Spleen (tissue), 11 donors: ENCODE measurements at regions not wholly inside any gene's neighbourhood (a gene's known extent, or its start where the extent isn't known, plus 50 kb on each side); places are given as distances from the start of the nearest gene placed in this dataset.

ENCODE experiments used
- DNase-seq: peaks from one replicate; pipeline ENCODE4 v3.0.0-alpha.2; 2020
- H3K27ac ChIP-seq, 8 donors: fragments of 200-600 bp; sonication (generic) in 7 of 8; 1 replicate in 4 of 8; 2 replicates in 4 of 8; pipeline versions ENCODE4 v1.5.0 to v1.8.0; 2016 to 2021; ENCODE audit warnings: inconsistent platforms in 4 of 8, mild to moderate bottlenecking in 4 of 8, moderate library complexity in 1 of 8
- H3K27me3 ChIP-seq, 7 donors: fragments of 200-600 bp; sonication (generic) in 6 of 7; replicated peaks in 1 of 7; 1 replicate in 4 of 7; 2 replicates in 3 of 7; pipeline versions ENCODE4 v1.5.0 to v1.8.0; 2016 to 2021; ENCODE audit warnings: inconsistent platforms in 3 of 7, mild to moderate bottlenecking in 1 of 7
- H3K36me3 ChIP-seq, 6 donors: fragments of 200-600 bp; sonication (generic) in 5 of 6; 1 replicate in 4 of 6; 2 replicates in 2 of 6; pipeline versions ENCODE4 v1.5.0 to v1.8.0; 2016 to 2021; ENCODE audit warnings: inconsistent platforms in 2 of 6
- H3K4me1 ChIP-seq, 6 donors: fragments of 200-600 bp; sonication (generic) in 5 of 6; 1 replicate in 3 of 6; 2 replicates in 3 of 6; pipeline versions ENCODE4 v1.5.0 to v1.8.0; 2016 to 2021; ENCODE audit warnings: inconsistent platforms in 3 of 6
- H3K4me3 ChIP-seq, 8 donors: fragments of 200-600 bp; sonication (generic) in 7 of 8; 1 replicate in 4 of 8; 2 replicates in 4 of 8; pipeline versions ENCODE4 v1.5.0 to v1.8.0; 2016 to 2021; ENCODE audit warnings: inconsistent platforms in 4 of 8, mild to moderate bottlenecking in 4 of 8, moderate library complexity in 2 of 8
- H3K9me3 ChIP-seq, 8 donors: fragments of 200-600 bp; sonication (generic) in 7 of 8; 1 replicate in 4 of 8; 2 replicates in 4 of 8; pipeline versions ENCODE4 v1.5.0 to v1.8.0; 2016 to 2021; ENCODE audit warnings: inconsistent platforms in 4 of 8
- CTCF ChIP-seq, 11 experiments: fragments of 200-600 bp in 7 of 11; fragments of 450-650 bp in 4 of 11; sonication (generic) in 4 of 11; IDR thresholded peaks in 8 of 11; conservative IDR thresholded peaks in 3 of 11; 1 replicate in 7 of 11; 2 replicates in 4 of 11; pipeline versions ENCODE4 v1.4.0 to v1.8.0; 2016 to 2021; ENCODE audit warnings: antibody characterized with exemption in 11 of 11, inconsistent platforms in 4 of 11, mild to moderate bottlenecking in 1 of 11
- POLR2A ChIP-seq, 3 donors: fragments of 450-650 bp; IDR thresholded peaks; one replicate each; pipeline ENCODE4 v1.5.1; 2017; ENCODE audit warnings: antibody characterized with exemption in 3 of 3, mild to moderate bottlenecking in 1 of 3
- POLR2AphosphoS5 ChIP-seq, 3 donors: sonication (generic); formaldehyde crosslinking; IDR thresholded peaks; one replicate each; pipeline ENCODE4 v1.5.1; 2017; ENCODE audit warnings: antibody characterized with exemption in 3 of 3
- WGBS, 5 donors: extraction: QIAGEN DNeasy Blood & Tissue Kit in 3 of 5; methylation state at CpG; one replicate each; pipeline versions ENCODE4 v1.1.5 to v1.1.7; 2013 to 2018; 5-methylcytosine and 5-hydroxymethylcytosine counted together
- intact Hi-C: fragments of 100-400 bp; cut with DNase I; formaldehyde crosslinking; loops from one replicate; pipeline ENCODE4 v1.15.0; 2023; ENCODE audit warnings: low total_unique reads
- donor health status: healthy with polysubstance abuse.
- donor health status: DM: no; HTN: no; CAD: no; lungs with moderate emphysema.
- donor health status: DM: no; HTN: no; CAD: no.
- donor health status: Bipolar disorder and iron deficiency.
- donor health status: healthy.
- donor health status: DM: no; HTN: no; CAD: no.
- donor health status: DM: yes; HTN: yes; CAD: no.

GRCh38 chr3:106963442-106963841 is 413.8 kb upstream of the CCDC54 start:
- H3K36me3 ChIP-seq: no peaks in the 10 kb centered on the region
- intact Hi-C loops: no loop called here
- no peak for DNase-seq
- H3K27me3 ChIP-seq: no peaks in the 10 kb centered on the region
- TF ChIP-seq POLR2A (IDR thresholded peaks at IDR 0.05): no peak
- no peak for TF ChIP-seq POLR2AphosphoS5 (IDR thresholded peaks at IDR 0.05)
- no peak for TF ChIP-seq CTCF (IDR thresholded peaks at IDR 0.05 in 8 of 11, conservative IDR thresholded peaks at IDR 0.05 in 3 of 11)
- H3K4me3 ChIP-seq: no peak overlapping the region
- no peak overlapping the region for H3K27ac ChIP-seq
- 9 to 17% (median 16%) methylated on average over 1 of the region's 1 CpG for WGBS, 5 donors
- no peaks in the 10 kb centered on the region for H3K9me3 ChIP-seq
- no peaks in the 10 kb centered on the region for H3K4me1 ChIP-seq

GRCh38 chr3:106965307-106965706 is 411.9 kb upstream of the CCDC54 start:
- WGBS, 5 donors: 45 to 84% (median 81%) methylated on average over 3 of the region's 3 CpGs
- H3K4me1 ChIP-seq: no peaks in the 10 kb centered on the region
- TF ChIP-seq POLR2AphosphoS5 (IDR thresholded peaks at IDR 0.05): no peak
- no peak for TF ChIP-seq POLR2A (IDR thresholded peaks at IDR 0.05)
- TF ChIP-seq CTCF (IDR thresholded peaks at IDR 0.05 in 8 of 11, conservative IDR thresholded peaks at IDR 0.05 in 3 of 11): no peak

GRCh38 chr3:106969596-106969995 is 407.6 kb upstream of the CCDC54 start:
- no peaks in the 10 kb centered on the region for H3K36me3 ChIP-seq
- H3K4me3 ChIP-seq: no peak overlapping the region
- TF ChIP-seq POLR2AphosphoS5 (IDR thresholded peaks at IDR 0.05) (no peak), POLR2A (IDR thresholded peaks at IDR 0.05) (no peak), CTCF (IDR thresholded peaks at IDR 0.05 in 8 of 11, conservative IDR thresholded peaks at IDR 0.05 in 3 of 11) (no peak)
- no peaks in the 10 kb centered on the region for H3K27me3 ChIP-seq
- 56 to 74% (median 66%) methylated on average over 4 of the region's 4 CpGs for WGBS, 5 donors
- intact Hi-C loops: no loop called here
- H3K27ac ChIP-seq: no peak overlapping the region
- H3K9me3 ChIP-seq: no peaks in the 10 kb centered on the region
- H3K4me1 ChIP-seq: no peaks in the 10 kb centered on the region
- DNase-seq: no peak

More at GRCh38 chr3:106965307-106965706, 411.9 kb upstream of the CCDC54 start:
- DNase-seq: no peak
- H3K4me3 ChIP-seq: no peak overlapping the region
- H3K27me3 ChIP-seq: no peaks in the 10 kb centered on the region
- H3K27ac ChIP-seq: no peak overlapping the region
- H3K36me3 ChIP-seq: no peaks in the 10 kb centered on the region
- no peaks in the 10 kb centered on the region for H3K9me3 ChIP-seq
- intact Hi-C loops: no loop called here

GRCh38 chr3:106981392-106981791 is 395.8 kb upstream of the CCDC54 start:
- Histone ChIP-seq H3K36me3 (no peaks in the 10 kb centered on the region), H3K27me3 (no peaks in the 10 kb centered on the region), H3K9me3 (no peaks in the 10 kb centered on the region), H3K4me3 (no peak overlapping the region), H3K27ac (no peak overlapping the region), H3K4me1 (no peaks in the 10 kb centered on the region)
- intact Hi-C loops: no loop called here
- no peak for DNase-seq
- 68 to 100% (median 100%) methylated on average over 1 of the region's 1 CpG for WGBS, 5 donors
- no peak for TF ChIP-seq POLR2A (IDR thresholded peaks at IDR 0.05)
- no peak for TF ChIP-seq POLR2AphosphoS5 (IDR thresholded peaks at IDR 0.05)
- TF ChIP-seq CTCF (IDR thresholded peaks at IDR 0.05 in 8 of 11, conservative IDR thresholded peaks at IDR 0.05 in 3 of 11): no peak
